Activated T-cell treated with anti-CD3 and anti-CD28 coated beads, Interleukin-2, amount 50 U/mL, for 4 hours (primary cell): ENCODE measurements at regions not wholly inside any gene's neighbourhood (a gene's known extent, or its start where the extent isn't known, plus 50 kb on each side); places are given as distances from the start of the nearest gene placed in this dataset.

ENCODE experiments used
- ATAC-seq, 2 donors: fragments of 200-7000 bp; cut with Tn5 transposase; one replicate each; pipeline ENCODE4 v1.10.0; 2021
- DNase-seq: peaks from one replicate; pipeline ENCODE4 v3.0.0-alpha.2; 2020
- H3K27me3 Mint-ChIP-seq: one replicate; pipeline ENCODE4 v1.8.0; 2021; ENCODE audit warnings: low read depth, mixed read lengths
- H3K36me3 Mint-ChIP-seq: one replicate; pipeline ENCODE4 v1.8.0; 2022; ENCODE audit warnings: mixed read lengths; ENCODE audit not compliant: insufficient read depth
- H3K4me1 Mint-ChIP-seq: one replicate; pipeline ENCODE4 v1.8.0; 2021; ENCODE audit warnings: low read depth, mixed read lengths
- H3K4me3 Mint-ChIP-seq: one replicate; pipeline ENCODE4 v1.8.0; 2021; ENCODE audit warnings: mild to moderate bottlenecking, moderate library complexity, mixed read lengths
- H3K9me3 Mint-ChIP-seq: one replicate; pipeline ENCODE4 v1.8.0; 2021; ENCODE audit warnings: mixed read lengths

DNA sequence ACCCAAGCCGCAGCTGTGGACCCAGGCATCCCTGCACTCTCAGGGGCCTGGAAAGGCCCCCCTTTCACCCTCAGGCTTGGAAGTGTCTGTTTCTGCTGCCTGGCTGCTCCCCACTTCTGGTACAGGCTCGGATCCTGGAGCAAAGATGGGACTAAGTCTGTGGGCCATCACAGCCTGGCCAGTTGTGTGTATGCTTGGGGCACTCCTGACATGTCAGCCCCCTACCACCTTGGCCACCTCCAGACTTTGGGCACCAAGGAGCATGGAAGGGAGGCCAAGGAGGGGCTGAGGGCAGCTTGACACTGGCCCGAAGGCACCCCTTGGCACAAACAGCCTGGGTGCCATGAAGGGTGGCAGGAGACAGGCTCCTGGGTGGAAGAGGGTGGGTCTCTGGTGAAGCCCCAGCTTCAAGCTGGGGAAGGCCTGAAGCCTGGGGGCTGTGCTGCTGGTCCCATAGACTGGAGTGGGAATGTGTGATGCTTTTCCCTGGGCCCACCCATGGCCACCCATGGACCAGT lies 799.4 kb upstream of the AGA start:
- DNase-seq: no peak
- Mint-ChIP-seq H3K9me3 (peaks cover 12% of the 10 kb centered on the region), H3K27me3 (no peaks in the 10 kb centered on the region), H3K4me1 (no peaks in the 10 kb centered on the region), H3K4me3 (no peak overlapping the region), H3K36me3 (no peaks in the 10 kb centered on the region)
- no peak for ATAC-seq

DNA sequence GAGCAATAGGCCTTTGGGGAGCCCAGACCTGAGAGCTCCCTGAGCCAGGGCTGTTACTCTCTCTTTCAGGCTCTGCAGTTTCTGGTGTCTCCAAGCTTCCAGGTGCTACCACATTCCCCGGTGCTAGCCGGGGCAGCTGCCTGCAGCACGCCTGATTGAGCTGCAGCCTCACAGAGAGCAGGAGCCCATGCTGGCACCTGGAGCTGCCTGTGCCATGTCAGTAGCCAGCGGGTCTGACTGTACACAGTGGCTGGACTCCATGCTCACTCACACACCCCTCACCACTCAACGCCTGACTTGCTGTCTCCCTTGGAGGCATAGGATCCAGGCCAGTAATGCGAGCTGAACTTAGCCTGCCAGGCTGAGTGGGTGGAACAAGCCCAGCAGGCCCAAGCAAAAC lies 800.4 kb upstream of the AGA start:
- DNase-seq: no peak
- Mint-ChIP-seq H3K4me3 (no peak overlapping the region), H3K4me1 (no peaks in the 10 kb centered on the region), H3K27me3 (no peaks in the 10 kb centered on the region), H3K36me3 (no peaks in the 10 kb centered on the region), H3K9me3 (peaks cover 12% of the 10 kb centered on the region)
- ATAC-seq: no peak

DNA sequence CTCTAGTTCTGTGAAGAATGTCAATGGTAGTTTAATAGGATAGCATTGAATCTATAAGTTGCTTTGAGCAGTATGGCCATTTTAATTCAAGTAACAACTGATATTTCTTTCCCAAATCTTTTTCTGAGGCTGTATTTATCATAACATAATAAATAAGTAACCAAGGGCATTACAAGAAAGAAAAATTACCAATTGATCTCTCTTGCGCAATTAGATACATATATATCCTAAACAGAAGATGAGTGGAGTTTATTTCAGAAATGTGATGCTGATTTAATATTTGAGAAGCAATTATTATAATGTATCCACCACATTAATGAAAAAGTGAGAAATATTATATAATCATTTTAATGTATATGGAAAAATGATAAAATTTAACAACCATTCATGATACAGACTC lies 802.5 kb upstream of the AGA start:
- no peaks in the 10 kb centered on the region for H3K36me3 Mint-ChIP-seq
- no peak overlapping the region for H3K4me3 Mint-ChIP-seq
- peaks cover 12% of the 10 kb centered on the region for H3K9me3 Mint-ChIP-seq
- no peak for ATAC-seq
- DNase-seq: no peak
- no peaks in the 10 kb centered on the region for H3K4me1 Mint-ChIP-seq
- no peaks in the 10 kb centered on the region for H3K27me3 Mint-ChIP-seq

DNA sequence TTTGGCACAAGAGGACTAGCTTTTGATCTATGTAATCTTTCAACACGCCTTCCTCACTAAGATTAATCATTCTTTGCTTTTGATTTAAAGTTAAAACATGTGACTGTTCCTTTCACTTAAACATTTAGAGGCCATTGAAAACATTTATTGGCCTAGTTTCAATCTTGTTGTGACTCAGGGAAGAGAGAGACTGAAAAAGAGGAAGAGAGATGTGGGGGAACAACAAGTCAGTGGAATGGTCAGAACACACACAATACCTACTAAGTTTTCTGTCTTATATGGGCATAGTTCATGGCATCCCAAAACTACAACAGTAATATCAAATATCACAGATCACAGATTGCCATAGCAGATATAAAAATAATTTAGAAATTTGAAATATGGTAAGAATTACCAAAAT lies 812.9 kb upstream of the AGA start:
- no peaks in the 10 kb centered on the region for H3K36me3 Mint-ChIP-seq
- H3K9me3 Mint-ChIP-seq: peaks cover 6% of the 10 kb centered on the region
- H3K4me3 Mint-ChIP-seq: no peak overlapping the region
- no peaks in the 10 kb centered on the region for H3K4me1 Mint-ChIP-seq
- no peak for ATAC-seq
- no peaks in the 10 kb centered on the region for H3K27me3 Mint-ChIP-seq
- no peak for DNase-seq

DNA sequence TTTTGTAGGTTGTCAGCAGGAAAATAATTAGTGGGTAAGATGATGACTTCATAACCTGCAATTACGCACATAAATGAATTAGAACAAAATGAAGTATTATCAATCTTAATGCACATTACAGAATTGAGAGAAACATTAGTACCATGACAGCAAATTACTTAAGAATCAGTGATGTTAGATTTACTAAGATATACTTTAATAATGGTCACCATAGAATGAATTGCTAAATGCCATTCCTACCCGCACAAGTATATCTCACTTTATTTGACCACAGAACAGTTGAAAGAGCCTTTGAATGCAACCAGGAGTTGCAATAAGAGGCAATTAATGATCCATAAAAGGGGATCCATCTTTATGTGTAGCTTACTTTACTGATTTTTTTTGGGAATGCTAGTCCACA lies 816.4 kb upstream of the AGA start:
- Mint-ChIP-seq H3K4me3 (no peak overlapping the region), H3K27me3 (no peaks in the 10 kb centered on the region), H3K4me1 (no peaks in the 10 kb centered on the region), H3K9me3 (peaks cover 6% of the 10 kb centered on the region), H3K36me3 (no peaks in the 10 kb centered on the region)
- no peak for ATAC-seq
- no peak for DNase-seq

DNA sequence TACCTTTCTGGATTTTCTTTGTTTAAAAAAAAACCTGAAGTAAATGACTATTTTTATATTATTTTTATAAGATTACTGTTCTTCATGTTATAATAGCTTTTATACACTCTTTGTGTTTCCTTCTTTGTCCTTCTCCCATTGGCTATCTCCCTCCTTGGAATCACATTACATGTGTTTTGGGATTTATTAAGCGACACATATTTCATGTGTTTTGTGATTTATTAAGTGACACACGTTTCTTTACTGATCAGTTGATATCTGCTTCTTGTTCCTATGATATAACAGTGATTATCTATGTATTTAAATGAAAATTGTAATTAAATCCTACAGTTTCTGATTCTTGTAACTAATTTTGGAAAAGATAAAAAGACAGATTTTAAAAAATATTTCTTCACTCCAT lies 817.3 kb upstream of the AGA start:
- no peaks in the 10 kb centered on the region for H3K27me3 Mint-ChIP-seq
- H3K9me3 Mint-ChIP-seq: peaks cover 6% of the 10 kb centered on the region
- no peaks in the 10 kb centered on the region for H3K36me3 Mint-ChIP-seq
- ATAC-seq (no peak), DNase-seq (no peak)
- no peaks in the 10 kb centered on the region for H3K4me1 Mint-ChIP-seq
- no peak overlapping the region for H3K4me3 Mint-ChIP-seq

DNA sequence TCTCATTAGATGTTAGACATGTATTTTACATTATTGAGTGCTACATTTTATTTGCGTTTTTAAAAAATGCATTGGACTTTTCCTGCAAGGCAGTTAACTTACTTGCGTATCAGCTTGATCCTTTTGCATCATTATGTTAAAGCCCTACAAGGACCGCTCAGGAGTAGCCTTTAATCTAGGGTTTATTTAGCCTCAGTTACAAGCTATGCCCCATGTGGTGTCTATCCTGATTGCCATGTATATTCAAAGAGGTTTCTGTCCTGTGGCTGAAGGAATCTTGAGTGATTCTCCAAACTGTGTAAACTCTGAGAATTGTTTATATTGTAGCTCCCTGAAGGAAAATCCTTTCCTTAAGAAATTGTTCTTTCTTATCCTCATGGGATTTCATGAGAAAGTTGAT lies 821.8 kb upstream of the AGA start:
- H3K9me3 Mint-ChIP-seq: peaks cover 6% of the 10 kb centered on the region
- no peaks in the 10 kb centered on the region for H3K4me1 Mint-ChIP-seq
- ATAC-seq (no peak), DNase-seq (no peak)
- H3K4me3 Mint-ChIP-seq: no peak overlapping the region
- no peaks in the 10 kb centered on the region for H3K36me3 Mint-ChIP-seq
- no peaks in the 10 kb centered on the region for H3K27me3 Mint-ChIP-seq

DNA sequence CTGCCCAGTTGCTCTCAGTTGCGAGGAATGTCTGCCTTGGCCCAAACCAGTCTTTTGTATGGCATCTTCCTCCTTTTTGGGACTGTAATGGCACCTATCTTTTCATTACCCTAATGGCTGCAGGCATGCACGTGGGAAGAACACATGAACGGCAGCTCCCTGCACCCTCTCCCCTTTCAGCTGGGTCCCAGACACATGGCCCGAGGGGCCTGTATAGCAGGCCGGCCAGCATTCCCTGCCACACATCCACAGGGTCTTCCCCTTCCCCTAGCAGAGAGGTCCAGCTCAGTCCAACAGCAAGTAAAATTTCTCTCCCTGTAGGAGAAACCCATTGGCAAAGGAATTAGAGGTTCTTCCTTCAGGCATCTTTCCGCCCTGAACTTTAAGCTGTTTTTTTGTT lies 829.1 kb upstream of the AGA start:
- DNase-seq (no peak), ATAC-seq (no peak)
- H3K36me3 Mint-ChIP-seq: no peaks in the 10 kb centered on the region
- no peak overlapping the region for H3K4me3 Mint-ChIP-seq
- no peaks in the 10 kb centered on the region for H3K27me3 Mint-ChIP-seq
- H3K4me1 Mint-ChIP-seq: no peaks in the 10 kb centered on the region
- peaks cover 22% of the 10 kb centered on the region for H3K9me3 Mint-ChIP-seq

DNA sequence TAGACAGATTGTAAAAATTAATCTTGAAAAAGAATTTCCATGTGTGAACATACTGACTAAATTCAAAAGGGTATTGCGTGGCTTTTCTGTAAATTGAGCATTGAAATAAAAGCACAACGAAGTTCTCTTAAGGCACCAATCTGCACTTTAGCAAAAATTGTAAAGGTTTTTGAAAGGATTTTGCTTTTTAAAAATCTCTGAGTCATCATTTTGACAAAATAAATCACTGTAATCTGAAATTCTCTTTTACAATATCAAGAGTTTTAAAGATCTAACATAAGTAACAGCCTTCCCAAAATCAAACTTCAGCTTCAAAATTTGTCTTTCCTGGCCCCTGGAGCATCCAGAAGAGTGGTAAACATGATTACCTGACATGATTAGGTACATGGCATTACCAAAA lies 830.9 kb upstream of the AGA start:
- H3K4me1 Mint-ChIP-seq: no peaks in the 10 kb centered on the region
- no peak overlapping the region for H3K4me3 Mint-ChIP-seq
- DNase-seq (no peak), ATAC-seq (no peak)
- H3K36me3 Mint-ChIP-seq: no peaks in the 10 kb centered on the region
- no peaks in the 10 kb centered on the region for H3K27me3 Mint-ChIP-seq
- H3K9me3 Mint-ChIP-seq: peaks cover 19% of the 10 kb centered on the region

DNA sequence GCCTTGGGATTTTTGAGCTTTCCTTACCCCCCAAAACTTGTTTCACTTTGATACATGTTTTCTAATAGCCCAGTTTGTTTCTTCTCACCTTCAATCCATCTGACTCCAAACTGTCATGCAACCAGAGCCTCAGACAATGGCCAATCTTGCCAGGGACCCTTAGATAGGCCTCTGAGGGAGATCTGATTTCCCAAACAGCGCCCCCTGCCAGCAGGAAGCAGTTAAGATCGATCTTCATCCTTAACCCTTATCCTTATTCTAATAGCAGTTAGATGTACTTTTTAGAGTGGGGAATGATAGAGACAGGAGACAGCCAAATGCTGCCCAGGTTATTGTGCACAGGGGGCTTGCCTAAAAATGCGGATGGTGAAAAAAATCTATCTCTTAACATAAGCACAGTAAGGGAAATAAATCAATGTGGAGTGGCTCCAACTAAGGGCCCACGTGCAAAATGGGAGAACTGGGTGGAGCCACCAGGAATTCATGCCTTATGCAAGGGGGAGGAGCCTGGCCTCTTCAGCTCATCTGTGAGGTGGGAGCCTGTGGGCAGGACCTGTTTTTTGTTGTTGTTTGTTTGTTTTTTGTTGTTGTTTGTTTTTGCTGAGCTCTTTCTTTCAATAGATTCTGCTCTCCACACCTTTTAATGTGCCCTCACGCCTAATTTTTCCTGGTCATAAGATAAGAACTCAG lies 833.6 kb upstream of the AGA start:
- H3K36me3 Mint-ChIP-seq: no peaks in the 10 kb centered on the region
- H3K4me1 Mint-ChIP-seq: no peaks in the 10 kb centered on the region
- peaks cover 15% of the 10 kb centered on the region for H3K9me3 Mint-ChIP-seq
- no peaks in the 10 kb centered on the region for H3K27me3 Mint-ChIP-seq
- ATAC-seq (no peak), DNase-seq (no peak)
- no peak overlapping the region for H3K4me3 Mint-ChIP-seq

DNA sequence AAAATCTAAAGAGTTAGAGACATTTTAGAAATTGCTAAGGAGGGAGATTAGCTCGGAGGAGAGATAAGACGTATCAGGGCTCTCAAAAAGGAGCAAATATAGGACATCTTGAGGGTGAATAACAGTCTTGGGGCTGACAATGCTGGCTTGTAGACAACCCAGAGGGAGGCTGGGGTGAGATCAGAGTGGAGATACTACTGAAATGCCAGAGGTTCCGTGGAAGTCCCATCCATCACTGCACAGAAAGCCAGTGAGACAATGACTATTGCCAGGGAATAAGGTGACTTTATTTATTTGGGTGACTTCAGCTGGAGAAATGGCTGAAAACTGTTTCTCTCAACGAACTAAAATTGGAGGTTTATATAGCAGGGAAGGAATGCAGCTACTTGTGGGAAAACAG lies 838.1 kb upstream of the AGA start:
- no peaks in the 10 kb centered on the region for H3K27me3 Mint-ChIP-seq
- H3K9me3 Mint-ChIP-seq: peaks cover 8% of the 10 kb centered on the region
- no peak overlapping the region for H3K4me3 Mint-ChIP-seq
- H3K4me1 Mint-ChIP-seq: no peaks in the 10 kb centered on the region
- H3K36me3 Mint-ChIP-seq: no peaks in the 10 kb centered on the region
- no peak for ATAC-seq
- no peak for DNase-seq

DNA sequence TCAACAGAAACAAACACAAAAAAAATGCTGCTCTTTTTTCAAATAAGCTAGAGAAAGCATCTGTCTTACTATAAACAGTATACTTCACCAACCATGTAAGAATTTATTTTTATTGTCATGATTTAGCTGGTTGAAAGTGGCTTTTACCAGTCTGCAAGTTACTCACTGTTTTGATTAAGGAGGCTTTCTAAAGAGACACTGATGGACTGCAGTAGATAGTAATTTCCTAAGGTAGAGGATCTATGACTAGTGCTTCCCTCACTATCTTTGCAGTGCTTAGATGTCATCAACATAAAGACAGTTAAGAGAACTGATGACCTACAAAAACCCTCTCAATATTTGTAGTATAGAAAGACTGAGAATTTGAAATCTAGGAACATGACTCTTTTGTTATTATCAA lies 846.2 kb upstream of the AGA start:
- DNase-seq (no peak), ATAC-seq (no peak)
- Mint-ChIP-seq H3K4me3 (no peak overlapping the region), H3K9me3 (peaks cover 24% of the 10 kb centered on the region), H3K4me1 (no peaks in the 10 kb centered on the region), H3K27me3 (no peaks in the 10 kb centered on the region), H3K36me3 (no peaks in the 10 kb centered on the region)

DNA sequence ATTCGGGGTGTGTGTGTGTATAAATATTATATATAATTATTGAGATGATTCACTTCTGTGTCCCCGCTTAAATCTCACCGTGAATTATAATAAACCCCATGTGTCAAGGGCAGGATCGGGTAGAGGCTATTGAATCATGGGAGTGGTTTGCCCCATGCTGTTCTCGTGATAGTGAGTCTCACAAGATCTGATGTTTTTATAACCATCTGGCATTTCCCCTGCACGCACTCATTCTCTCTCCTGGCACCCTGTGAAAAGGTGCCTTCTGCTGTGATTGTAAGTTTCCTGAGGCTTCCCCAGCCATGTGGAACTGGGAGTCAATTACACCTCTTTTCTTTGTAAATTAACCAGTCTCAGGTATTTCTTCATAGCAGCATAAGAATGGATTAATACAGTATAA lies 851.4 kb upstream of the AGA start:
- H3K4me1 Mint-ChIP-seq: no peaks in the 10 kb centered on the region
- H3K36me3 Mint-ChIP-seq: no peaks in the 10 kb centered on the region
- ATAC-seq (no peak), DNase-seq (no peak)
- no peaks in the 10 kb centered on the region for H3K27me3 Mint-ChIP-seq
- no peak overlapping the region for H3K4me3 Mint-ChIP-seq
- H3K9me3 Mint-ChIP-seq: peaks cover 21% of the 10 kb centered on the region

DNA sequence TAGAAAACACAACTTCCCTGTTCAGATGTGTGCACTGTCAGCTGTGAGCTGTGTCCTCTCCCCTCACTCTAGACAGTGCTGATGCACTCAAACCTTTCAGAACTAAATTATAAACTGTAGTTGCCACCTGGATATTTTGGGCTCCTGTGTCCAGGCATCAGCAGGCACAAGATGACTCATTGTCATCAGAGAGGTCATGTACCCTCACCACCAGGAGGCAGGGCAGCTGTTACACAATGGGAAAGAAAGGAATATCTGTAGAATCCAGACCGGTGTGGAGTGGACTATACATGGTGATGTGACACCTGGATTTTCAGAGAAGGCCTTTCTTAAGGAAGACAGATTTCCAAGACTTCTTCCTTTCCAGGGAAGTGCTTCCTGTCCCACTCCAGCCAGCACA lies 854.4 kb upstream of the AGA start:
- H3K4me3 Mint-ChIP-seq: no peak overlapping the region
- no peaks in the 10 kb centered on the region for H3K36me3 Mint-ChIP-seq
- H3K4me1 Mint-ChIP-seq: no peaks in the 10 kb centered on the region
- H3K9me3 Mint-ChIP-seq: peaks cover 11% of the 10 kb centered on the region
- DNase-seq (no peak), ATAC-seq (no peak)
- H3K27me3 Mint-ChIP-seq: no peaks in the 10 kb centered on the region

DNA sequence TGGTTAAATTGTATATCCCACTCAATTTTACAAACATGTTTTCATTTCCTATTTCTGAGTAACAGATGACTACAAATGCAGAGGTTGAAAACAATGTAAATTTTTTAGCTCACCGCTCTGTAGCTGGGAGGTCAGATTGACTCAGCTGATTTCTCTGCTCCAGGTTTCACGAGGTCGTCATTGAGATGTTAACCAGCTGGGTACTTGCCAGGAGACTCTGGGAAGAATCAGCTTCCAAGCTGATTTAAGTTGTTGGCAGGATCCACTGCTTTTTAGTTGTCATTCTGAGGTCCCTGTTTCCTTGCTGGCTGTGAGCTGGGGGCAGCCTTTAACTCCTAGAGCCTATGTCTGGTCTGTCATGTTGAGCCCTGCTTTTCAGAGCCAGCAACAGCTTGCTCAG lies 864.3 kb upstream of the AGA start:
- no peaks in the 10 kb centered on the region for H3K27me3 Mint-ChIP-seq
- no peaks in the 10 kb centered on the region for H3K36me3 Mint-ChIP-seq
- no peaks in the 10 kb centered on the region for H3K9me3 Mint-ChIP-seq
- no peaks in the 10 kb centered on the region for H3K4me1 Mint-ChIP-seq
- ATAC-seq (no peak), DNase-seq (no peak)
- no peak overlapping the region for H3K4me3 Mint-ChIP-seq

DNA sequence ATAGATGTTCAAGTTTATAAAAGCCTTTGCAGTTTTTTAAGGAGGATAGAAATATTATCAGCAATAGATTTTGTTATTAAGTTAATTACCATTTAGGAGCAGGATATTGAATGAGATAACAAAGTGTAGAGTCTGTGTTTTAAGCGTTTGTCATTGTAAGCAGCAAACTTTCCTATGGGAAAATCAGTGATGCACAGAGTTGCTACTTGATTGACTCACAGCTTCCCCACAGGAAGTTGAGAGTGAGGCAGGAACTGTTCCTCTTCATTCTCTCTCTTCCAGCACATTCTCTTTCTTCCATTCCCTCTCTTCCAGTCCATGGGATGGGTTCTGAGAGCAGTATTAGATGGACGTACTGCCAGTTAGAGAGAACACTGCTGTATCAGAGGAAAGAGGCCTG lies 867.7 kb upstream of the AGA start:
- H3K4me1 Mint-ChIP-seq: no peaks in the 10 kb centered on the region
- H3K9me3 Mint-ChIP-seq: no peaks in the 10 kb centered on the region
- no peaks in the 10 kb centered on the region for H3K27me3 Mint-ChIP-seq
- DNase-seq (no peak), ATAC-seq (no peak)
- H3K4me3 Mint-ChIP-seq: no peak overlapping the region
- no peaks in the 10 kb centered on the region for H3K36me3 Mint-ChIP-seq
